GM23338 (cell line): ENCODE measurements at regions not wholly inside any gene's neighbourhood (a gene's known extent, or its start where the extent isn't known, plus 50 kb on each side); places are given as distances from the start of the nearest gene placed in this dataset.

Experiments used
- CTCF ChIP-seq, 2 experiments: fragments of 200-600 bp in 1 of 2; sonication (generic) in 1 of 2; conservative IDR thresholded peaks; 2 replicates each; pipeline versions ENCODE4 v1.5.1 to v1.6.1; 2016 to 2017; ENCODE audit warnings: antibody characterized with exemption in 2 of 2, low read depth in 2 of 2, mild to moderate bottlenecking in 2 of 2, moderate library complexity in 1 of 2
- ETS1 ChIP-seq: IDR thresholded peaks from 2 replicates; pipeline ENCODE4 v1.6.1; 2016; ENCODE audit warnings: antibody characterized with exemption
- REST ChIP-seq: IDR thresholded peaks from one replicate; pipeline ENCODE4 v1.6.1; 2018; ENCODE audit warnings: antibody characterized with exemption; ENCODE audit not compliant: unreplicated experiment

GRCh38 chr2:95729597-95729955 lies 137.8 kb downstream of the TRIM43 start:
- TF ChIP-seq CTCF (conservative IDR thresholded peaks at IDR 0.05; ENCODE audit: low read depth in 2 of 2) (no peak), ETS1 (no peak), REST (no peak)
